GM18858 (cell line): ENCODE measurements at regions not wholly inside any gene's neighbourhood (a gene's known extent, or its start where the extent isn't known, plus 50 kb on each side); places are given as distances from the start of the nearest gene placed in this dataset.

Experiments
- ATAC-seq: cut with Tn5 transposase; IDR thresholded peaks from one replicate; pipeline ENCODE4 v1.9.1; 2021; ENCODE audit not compliant: unreplicated experiment

DNA sequence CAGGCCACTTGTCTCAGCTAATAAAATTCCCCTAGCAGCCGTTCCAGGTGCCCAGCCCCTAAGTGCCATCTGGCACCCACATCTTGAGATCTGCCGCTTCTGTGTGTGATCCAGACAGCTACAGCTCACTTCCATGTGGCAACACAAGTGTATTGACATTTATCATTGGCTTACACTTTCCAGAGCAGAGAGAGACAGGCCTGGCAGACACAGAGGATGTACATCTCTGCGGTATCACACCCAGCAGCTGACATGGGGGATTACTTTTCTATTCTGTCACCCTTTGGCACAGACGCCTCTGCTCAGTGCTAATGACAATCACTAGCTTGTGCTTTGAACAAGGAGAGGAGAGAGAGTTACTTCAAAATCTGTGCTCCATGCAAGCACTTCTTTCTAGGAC, 195.9 kb downstream of the KDR start:
- ATAC-seq: no peak

DNA sequence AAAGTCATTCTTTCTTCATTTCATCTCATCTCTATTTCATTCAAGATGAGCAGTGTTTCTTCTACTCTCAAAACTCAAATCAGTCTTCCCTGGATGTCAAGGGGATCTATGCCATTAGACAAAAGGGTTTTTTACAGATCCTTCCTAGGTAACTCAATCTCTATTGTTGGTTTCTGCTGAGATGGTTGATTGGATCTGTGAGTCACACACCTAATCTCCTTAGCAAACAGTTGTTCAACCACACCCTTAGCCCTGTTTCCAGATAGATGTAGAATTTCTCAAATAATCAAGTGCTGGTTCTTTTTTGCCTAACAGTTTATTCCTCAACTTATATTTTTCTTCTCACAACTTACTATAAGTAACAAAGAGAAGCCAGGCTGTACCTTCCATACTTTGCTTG, 200.5 kb downstream of the KDR start:
- ATAC-seq: no peak

DNA sequence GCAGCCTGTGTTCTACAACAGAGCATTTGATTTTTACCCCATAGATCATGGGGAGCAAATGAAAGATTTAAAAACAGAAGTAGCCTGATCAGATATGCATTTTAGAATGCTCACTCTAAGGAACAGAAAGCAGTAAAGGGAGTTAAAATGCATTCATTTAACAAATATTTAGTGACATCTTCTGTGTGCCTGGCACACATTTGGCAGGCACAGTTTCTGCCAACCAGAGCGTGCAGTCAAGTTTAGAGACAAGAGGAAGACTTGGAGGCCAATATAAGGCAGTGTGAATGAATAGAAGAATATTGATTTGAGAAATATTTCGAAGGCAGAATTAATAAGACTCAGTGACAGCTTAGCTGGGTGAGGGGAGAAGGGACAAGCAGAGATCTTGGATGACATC, 210.1 kb downstream of the KDR start:
- no peak for ATAC-seq

DNA sequence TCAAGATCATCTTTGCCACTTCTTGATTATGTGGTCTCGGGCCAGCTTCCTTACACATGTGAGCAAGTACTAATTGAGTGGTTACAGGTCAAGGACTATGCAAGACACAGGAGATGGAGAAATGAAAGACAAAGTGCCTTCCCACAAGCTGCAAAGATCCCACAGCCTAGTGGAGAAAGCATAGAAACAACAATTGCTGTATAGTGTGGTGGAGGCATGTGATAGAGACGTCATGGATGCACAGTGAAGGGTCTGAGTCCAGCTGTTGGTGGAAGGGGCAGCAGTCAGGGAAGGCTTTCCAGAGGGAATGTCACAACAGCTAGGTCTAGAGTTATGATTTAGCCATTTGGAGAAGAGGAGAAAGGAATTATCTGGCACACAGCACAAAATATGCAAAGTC, 210.6 kb downstream of the KDR start:
- ATAC-seq: no peak

DNA sequence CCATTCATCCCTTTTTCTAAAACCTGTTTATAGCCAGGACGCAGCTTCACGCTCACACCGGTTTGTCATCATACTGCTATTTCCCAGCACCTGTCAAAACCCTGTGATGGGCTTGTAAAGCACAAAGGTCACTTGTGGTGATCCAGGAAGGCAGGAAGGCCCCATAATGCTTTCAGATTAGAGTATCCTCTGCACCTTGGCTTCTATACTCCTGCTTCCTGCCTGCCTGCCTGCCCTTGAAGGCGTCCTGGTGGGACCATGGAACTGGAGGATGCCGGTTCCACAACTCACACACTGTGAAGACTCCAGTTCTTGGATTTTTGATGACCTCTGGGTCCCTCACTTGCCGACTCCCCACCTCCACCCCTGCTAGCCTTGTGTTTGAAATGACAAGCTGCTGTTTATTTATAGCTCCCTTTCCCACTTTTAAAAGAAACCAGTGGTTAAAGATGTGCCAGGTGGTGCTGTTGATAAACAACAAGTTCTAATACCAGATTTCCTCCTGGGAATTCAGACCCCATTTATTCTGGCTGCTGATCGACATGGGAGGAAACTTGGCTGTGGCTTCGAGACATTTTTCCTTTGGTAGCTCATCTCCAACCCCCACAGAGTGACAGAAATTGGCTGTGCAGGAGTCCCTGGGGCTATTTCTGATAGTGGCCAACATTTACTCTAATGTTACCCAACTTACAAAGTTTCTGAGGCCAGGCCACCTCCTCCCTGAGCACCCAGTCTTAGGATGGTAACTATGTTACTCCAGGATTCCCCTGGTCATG, 211.5 kb downstream of the KDR start:
- no peak for ATAC-seq

DNA sequence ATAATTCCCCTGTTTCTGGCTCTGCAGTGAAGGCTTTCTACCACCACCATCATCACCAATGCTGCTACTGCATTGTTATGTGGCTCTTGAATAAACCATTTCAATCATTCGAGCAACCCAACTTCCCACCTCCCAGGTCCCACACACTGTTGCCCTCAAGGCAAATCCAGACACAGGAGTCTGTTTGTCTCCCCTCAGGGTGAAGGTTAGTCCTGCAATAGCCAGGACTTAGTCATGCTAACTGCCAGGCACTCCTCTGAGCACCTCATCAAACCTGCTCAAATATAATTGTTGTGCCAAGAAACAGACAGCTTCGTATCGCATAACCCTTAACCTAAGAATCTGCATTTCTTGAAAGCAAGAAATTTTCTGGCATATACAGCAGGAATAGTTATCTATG, 213.2 kb downstream of the KDR start:
- ATAC-seq: no peak

DNA sequence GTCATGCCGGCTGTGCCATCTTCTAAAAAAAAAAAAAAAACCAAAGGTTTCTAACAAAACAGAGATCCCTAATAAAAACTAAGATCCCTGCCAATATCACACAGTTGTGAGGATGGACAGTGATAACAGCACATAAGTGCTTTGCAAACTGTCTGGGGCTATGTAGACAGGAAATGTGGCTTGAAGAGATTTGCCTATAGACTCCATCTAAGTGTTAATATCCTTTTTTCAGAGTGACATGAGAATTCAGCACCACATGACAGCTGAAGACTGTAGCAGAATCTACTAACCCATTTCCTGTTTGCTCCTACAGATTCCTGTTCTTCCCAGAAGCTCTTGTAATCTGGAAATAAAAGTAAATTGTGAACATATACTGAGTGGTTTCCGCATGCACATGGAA, 215.4 kb downstream of the KDR start:
- no peak for ATAC-seq

DNA sequence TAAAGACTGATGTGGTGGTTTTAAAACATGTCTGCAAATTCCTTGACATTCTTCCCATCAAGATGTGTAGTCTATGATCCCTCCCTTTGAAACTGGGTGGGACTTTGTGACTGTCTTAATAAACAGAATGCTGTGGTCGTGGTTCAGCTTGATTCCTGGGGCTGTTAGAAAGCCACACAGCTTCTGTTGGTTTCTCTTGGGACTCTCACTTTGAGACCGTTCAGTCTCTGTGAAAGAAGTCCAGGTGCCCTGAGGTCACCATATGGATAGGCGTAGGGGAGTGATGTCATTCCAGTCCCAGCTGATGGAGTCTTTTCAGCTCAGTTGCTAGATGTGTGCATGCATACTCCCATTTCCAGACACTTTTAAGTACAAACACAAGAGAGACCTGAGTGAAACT, 216.6 kb downstream of the KDR start:
- no peak for ATAC-seq

DNA sequence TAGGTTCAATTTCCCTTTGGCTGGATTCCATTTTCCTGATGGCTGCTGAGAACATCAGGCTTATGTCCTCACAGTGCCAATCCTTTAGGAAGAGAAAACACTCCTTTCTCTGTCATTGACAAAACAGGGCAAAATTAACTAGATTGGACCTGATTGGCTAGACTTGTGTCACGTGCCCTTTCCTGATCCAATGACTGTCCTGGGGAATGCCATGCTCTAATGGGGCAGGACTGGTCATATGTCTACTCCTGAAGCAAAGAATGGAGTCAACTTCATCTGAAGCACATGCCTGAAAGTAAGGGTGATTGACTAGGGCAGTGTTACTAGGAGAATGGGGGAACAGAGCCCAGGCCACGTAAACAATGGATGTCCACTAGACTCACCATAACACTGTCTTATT, 220.4 kb downstream of the KDR start:
- ATAC-seq: no peak

DNA sequence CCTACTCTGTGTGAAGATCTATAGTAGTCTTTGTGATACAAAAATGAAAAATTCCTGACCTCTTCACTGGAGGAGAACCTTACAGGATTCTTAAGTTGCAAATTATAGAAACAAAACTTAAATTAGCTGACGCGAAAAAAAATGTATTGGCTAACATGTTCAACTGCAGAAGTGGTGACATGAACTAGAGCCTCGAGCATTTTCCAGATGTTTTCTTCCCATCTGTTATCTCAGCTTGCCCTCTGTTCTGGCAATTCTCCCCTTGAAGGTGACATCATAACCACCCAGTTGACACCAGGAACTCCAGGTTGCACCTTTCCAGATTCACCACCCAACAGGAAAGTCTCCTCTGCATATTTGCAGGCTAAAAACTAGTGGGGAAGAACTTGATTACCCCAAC, 222.4 kb downstream of the KDR start:
- no peak for ATAC-seq

DNA sequence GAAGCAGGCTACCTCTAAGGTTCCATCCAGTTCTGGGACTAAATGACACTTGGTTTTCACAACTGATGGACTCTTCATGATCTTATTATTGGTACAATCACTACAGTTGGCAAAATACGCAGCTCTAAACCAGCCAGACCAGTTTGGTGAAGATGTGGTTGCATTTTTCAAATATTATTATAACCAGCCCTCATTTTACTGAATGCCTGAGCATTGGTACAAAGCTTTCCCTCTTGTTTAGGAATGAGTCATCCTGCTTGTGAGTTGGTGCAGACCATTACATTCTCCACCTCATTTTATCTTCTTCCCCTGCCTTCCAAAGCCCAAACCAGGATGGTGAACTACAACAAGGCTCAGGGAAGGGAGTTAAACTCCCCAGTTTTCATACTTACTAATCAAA, 223.1 kb downstream of the KDR start:
- ATAC-seq: no peak

DNA sequence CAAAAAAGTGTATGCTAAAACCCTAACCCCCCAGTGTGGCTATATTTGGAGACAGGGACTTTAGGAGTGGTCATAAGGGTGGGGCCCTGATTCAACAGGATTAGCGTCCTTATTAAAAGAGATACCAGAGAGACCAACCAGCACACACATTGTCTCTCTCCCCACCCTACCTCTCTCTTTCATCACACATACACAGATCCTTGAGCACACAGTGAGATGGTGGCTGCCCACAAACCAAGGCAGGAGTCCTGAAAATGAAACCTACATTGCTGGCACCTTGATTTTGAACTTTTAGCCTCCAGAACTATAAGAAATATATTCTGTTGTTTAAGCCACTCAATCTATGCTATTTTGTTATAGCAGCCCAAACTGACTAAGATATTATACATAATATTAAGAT, 224.2 kb downstream of the KDR start:
- ATAC-seq: no peak

DNA sequence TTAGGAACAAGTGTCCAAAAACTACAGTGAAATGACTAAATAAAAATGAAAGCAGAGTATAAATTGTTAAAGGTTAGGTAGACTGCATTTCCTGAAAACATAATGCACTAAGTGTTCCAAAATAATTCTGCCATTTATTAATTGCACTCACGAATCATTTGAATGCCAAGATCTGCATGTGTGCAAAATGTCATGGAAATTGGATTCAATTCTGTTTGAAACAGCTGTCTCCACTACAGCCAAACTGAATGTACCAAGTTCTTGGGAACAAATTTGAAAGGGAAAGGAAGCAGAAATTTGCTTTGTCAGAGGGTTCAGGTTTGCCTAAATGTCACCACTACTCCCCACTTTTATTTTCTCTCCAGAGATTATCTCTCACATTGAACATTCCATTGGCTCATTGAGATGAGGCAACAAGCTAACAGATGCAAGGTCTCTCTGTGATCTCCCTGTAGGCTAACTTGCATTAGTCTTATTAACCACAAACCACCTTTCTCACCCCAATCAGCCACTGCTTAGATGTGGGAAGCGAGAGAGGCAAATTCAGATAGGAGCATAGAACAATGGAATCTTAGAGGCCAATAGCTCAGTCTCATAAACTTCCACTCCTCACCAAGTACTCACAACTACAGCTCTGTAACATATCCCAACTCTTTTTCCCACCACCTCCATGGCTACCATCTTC, 226.6 kb downstream of the KDR start:
- no peak for ATAC-seq

DNA sequence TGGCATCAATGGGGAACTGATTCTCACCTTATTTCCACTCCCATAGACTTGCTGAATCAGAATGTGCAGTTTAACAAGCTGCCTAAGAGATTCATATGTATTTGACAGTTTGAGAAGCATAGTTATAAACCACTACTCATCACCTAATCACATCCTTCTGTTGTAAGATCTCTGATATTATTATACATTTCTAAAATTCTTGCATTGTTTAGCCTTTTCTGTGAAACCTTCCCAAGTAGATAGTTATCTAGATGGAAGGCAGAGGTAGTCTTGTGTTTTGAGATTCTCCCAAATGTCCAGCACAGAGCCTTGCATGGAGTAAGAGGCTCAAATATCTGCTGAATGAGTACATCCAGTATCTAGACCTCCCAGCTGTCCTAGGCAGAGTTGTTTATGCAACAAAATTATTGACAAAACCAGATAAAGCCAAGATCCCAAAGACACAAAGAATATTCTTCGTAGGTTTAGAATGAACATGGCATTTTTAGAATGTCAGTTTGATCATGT, 227.3 kb downstream of the KDR start:
- ATAC-seq: no peak

DNA sequence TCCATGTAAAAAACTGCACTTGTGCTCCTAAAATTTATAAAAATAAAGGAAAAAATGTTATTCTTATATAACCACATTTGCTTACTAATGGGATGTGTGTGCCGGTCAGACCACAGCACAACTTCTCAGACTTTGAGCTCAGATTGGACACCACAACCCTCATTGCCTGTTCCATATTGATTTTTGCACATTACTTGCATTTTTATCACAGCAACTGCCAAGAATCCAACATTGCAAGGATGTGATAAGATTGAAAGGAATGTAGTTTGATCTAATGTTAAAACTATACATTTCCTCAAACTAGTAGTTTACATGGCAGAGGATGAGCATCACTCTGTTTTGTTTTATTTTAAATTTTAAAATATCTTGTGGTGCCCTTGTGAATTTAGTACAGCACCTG, 227.8 kb downstream of the KDR start:
- ATAC-seq: no peak

DNA sequence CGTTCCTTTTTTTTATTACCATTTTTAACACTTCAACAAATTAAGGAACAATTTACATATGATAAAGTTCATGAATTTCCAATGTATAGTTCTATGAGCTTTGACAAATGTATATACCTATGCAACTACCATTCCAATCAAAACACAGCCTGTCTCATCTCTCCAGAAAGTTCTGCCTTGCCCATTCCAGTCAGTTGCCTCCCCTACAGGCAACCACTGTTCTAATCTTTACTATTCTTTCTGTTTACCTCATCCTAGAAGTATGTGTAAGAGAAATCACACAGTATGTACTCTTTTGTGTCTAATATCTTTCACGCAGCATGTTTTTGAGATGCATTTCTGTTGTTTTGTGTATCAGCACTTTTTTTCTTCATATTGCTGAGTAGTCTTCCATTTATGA, 224.9 kb downstream of the KIT start:
- ATAC-seq: no peak

DNA sequence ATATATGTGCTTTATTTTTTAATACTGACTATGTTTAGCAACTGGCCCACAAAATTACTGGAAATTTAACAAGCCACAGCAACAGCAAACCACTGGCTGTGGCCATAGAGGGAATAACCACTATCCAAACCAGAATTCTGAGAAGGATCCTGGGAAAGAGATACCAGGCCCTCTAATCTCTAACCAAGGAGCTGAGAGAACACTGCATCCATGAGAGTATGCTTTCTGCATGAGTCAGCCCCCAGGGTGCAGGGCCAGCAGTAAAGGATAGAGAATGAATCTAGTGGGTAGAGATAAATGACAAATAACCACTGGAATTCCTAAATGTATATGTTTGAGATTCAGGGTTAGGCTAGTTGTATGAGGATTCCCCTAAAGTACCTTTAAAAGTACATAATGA, 221.8 kb downstream of the KIT start:
- no peak for ATAC-seq

DNA sequence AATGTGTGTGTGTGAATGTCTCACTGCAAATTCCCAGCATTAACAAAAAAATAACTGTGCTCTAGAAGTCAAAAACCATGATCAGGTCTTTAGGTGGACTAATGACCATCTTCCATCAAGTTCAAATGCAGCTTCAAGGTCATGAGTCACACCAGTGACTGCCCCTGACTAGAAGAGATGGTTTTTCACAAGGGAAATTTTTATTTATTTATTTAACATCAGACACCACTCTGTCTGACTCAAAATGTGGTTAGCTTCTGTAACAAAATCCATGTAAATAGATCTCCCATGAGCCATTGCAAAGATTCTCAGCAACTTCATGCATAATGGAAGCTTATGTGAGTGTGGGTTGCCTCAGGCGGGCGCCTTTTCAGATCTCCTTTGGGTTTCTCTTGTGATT, 219.2 kb downstream of the KIT start:
- ATAC-seq: no peak

DNA sequence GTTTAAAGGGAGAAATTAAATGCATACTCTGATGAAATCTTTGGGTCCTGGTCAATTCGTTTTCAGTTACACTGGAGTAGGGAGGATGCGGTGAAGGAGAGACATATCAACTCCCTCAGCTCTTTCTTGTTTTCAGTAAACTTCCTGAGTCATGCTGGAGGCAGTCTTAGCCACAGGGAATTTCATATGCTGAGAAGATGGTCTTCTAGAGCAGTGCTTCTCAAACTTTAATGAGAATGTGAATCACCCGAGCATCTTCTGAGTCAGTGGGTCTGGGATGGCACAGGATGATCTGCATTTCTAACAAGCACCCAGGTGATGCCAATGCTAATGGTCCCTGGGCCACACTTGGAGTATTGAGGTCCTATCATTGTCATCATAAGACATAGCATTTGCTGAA, 214.5 kb downstream of the KIT start:
- ATAC-seq: no peak

DNA sequence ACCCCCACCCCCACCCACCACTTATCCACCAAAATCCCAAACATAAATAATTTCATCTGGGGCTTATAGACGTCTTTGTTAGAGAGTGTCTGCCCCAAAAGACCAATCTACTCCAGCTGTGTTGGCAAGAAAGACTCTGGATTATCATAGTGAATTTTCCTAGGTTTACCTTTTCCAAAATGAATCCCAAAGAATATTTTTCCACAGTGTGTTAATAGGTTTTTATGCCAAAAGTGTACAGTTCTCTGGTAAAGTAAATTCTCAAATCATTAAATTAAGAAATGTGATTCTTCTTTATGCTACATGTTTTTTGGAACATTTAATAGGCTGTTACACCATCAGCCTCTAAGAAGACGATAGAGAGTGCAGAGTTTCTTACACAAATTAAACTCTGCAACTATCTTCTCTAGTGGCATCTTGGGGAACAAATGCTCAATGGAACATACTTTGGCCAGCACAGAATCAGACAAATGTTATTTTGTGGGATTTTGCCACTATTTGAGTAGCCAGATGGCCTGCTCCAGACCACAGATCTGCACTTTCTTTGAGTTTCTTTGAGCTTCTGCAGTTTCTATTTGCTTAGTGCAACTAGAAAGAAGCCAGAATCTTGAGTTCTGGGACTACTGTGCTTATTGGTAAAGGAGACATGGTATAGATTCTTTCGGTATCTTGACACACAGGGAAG, 206.0 kb downstream of the KIT start:
- no peak for ATAC-seq

DNA sequence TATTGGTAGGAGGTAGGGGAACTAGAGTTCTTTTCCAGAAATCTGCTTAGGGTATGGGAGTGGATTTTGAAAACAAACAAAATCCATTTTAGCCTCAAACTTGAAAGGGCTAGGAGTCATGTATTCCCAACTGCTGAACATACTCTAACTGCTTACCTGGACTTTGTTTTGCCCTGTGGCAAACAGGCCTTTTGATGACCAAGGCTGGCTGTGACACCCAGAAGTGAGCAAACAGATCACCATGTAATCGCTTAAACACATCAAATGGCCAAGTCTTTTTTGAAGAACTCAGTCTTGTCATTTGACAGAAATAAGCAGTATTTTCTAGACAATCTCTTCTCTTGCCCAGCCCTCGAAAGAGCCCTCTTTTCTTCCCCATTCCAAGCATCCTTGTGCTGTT, 203.4 kb downstream of the KIT start:
- ATAC-seq: no peak

DNA sequence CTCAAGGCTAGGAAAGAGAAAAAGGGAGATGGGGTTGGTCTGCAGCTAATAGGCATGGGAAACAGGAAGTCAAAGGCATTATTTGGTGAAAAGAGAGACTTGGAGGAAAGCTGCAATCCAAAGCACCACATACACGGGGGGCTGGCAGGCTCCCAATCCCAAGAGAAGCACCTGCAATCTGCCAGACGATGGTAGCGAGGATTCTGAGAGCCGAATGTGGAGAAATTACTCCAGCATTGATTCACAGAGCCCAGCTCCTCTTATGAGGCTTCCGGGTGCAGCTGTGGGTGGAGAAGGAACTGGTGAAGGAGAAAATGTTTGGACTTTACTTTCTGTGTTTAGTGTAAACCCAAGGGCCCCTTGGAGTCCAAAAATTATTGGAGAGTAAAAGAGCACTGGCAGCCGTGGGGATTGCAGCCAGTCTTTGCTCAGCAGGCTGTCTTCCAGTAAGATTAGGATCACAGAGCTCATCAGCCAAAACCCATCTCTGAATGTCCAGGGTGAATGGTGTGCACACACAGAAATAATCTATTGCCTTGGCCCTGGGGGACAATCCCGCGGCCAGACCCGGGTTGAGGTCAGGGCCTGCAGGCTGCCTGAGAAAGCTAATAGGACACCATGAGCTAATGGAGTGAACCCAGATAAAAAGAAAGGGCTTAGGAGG, 197.6 kb downstream of the KIT start:
- no peak for ATAC-seq
